H1 (cell line): ENCODE measurements at regions not wholly inside any gene's neighbourhood (a gene's known extent, or its start where the extent isn't known, plus 50 kb on each side); places are given as distances from the start of the nearest gene placed in this dataset.

Experiments
- CTCF ChIA-PET: fragments of 300-600 bp; sonication (Branson Sonifier 250); formaldehyde crosslinking; loops from one replicate; lab custom pipeline; 2021; ENCODE audit not compliant: partially characterized antibody; lab: Charles Lee
- POLR2A ChIA-PET: fragments of 300-600 bp; sonication (Branson Sonifier 250); formaldehyde crosslinking; loops from one replicate; lab custom pipeline; 2021; ENCODE audit warnings: inconsistent platforms; ENCODE audit not compliant: partially characterized antibody; lab: Charles Lee
- DNase-seq, 2 experiments: peaks; one replicate each; pipeline versions ENCODE4 v3.0.0 to v3.0.0-alpha.2; 2010 to 2022; ENCODE audit warnings: low spot score in 2 of 2, low read depth in 1 of 2, mixed read lengths in 1 of 2
- FAIRE-seq: peaks from 2 replicates; lab custom pipeline; 2011; peaks lifted over from hg19 to GRCh38; lab: Jason Lieb, UNC
- H2AFZ ChIP-seq: 2 replicates; pipeline ENCODE4 v1.8.1; 2012; ENCODE audit warnings: low read length, inconsistent platforms
- H2AK5ac ChIP-seq: 2 replicates; pipeline ENCODE4 v1.6.1; 2013; ENCODE audit warnings: low read depth, low read length
- H2BK120ac ChIP-seq: replicated peaks from 2 replicates; pipeline ENCODE3; 2013; ENCODE audit warnings: low read depth, low read length, inconsistent platforms
- H2BK12ac ChIP-seq: 2 replicates; pipeline ENCODE4 v1.6.1; 2013; ENCODE audit warnings: low read depth, low read length
- H2BK15ac ChIP-seq: 2 replicates; pipeline ENCODE4 v1.6.1; 2013; ENCODE audit warnings: low read length
- H2BK20ac ChIP-seq: 2 replicates; pipeline ENCODE4 v1.6.1; 2013; ENCODE audit warnings: low read length
- H2BK5ac ChIP-seq: 2 replicates; pipeline ENCODE4 v1.6.1; 2013; ENCODE audit warnings: low read depth, low read length
- H3K14ac ChIP-seq: 2 replicates; pipeline ENCODE4 v1.6.1; 2013; ENCODE audit warnings: inconsistent platforms; ENCODE audit not compliant: insufficient read length
- H3K18ac ChIP-seq: 2 replicates; pipeline ENCODE4 v1.6.1; 2013; ENCODE audit warnings: low read length; ENCODE audit errors: extremely low read depth
- H3K23ac ChIP-seq: 2 replicates; pipeline ENCODE4 v1.6.1; 2013; ENCODE audit warnings: inconsistent platforms; ENCODE audit not compliant: insufficient read length
- H3K23me2 ChIP-seq: 2 replicates; pipeline ENCODE4 v1.6.1; 2013; ENCODE audit warnings: low read depth, low read length
- H3K27ac ChIP-seq: 2 replicates; pipeline ENCODE4 v1.6.1; 2011; ENCODE audit warnings: low read depth, low read length, inconsistent platforms
- H3K27me3 ChIP-seq, 4 experiments: replicated peaks in 1 of 4; 1 replicate in 1 of 4; 2 replicates in 3 of 4; pipeline versions ENCODE4 v1.6.1 to v1.8.1; 2011 to 2013; ENCODE audit warnings: low read length in 3 of 4, mild to moderate bottlenecking in 3 of 4, inconsistent platforms in 2 of 4, mixed read lengths in 2 of 4, moderate library complexity in 1 of 4; ENCODE audit not compliant: control insufficient read depth in 3 of 4, insufficient read depth in 3 of 4; ENCODE audit errors: extremely low read depth in 1 of 4
- H3K36me3 ChIP-seq, 4 experiments: 2 replicates each; pipeline versions ENCODE4 v1.6.1 to v1.8.1; 2011 to 2013; ENCODE audit warnings: mild to moderate bottlenecking in 4 of 4, low read length in 3 of 4, moderate library complexity in 2 of 4, control low read depth in 1 of 4, inconsistent platforms in 1 of 4; ENCODE audit not compliant: insufficient read depth in 4 of 4, control insufficient read depth in 2 of 4
- H3K4ac ChIP-seq: replicated peaks from 2 replicates; pipeline ENCODE3; 2013; ENCODE audit warnings: low read length, low read depth, mixed read lengths, inconsistent platforms; ENCODE audit not compliant: insufficient read length
- H3K4me1 ChIP-seq, 4 experiments: replicated peaks in 1 of 4; 1 replicate in 1 of 4; 2 replicates in 3 of 4; pipeline versions ENCODE4 v1.6.1 to v1.8.1; 2011 to 2013; ENCODE audit warnings: low read length in 3 of 4, inconsistent platforms in 2 of 4, mixed read lengths in 1 of 4; ENCODE audit not compliant: insufficient read depth in 4 of 4, control insufficient read depth in 3 of 4
- H3K4me2 ChIP-seq, 2 experiments: 2 replicates each; pipeline versions ENCODE4 v1.6.1 to v1.8.1; 2011 to 2013; ENCODE audit warnings: low read depth in 2 of 2, low read length in 2 of 2, control low read depth in 1 of 2, inconsistent platforms in 1 of 2, mild to moderate bottlenecking in 1 of 2; ENCODE audit not compliant: insufficient read depth in 1 of 2
- H3K4me3 ChIP-seq, 4 experiments: fragments of 200-600, 300-600 bp in 1 of 4; sonication (generic), shearing (Covaris generic), sonication (Bioruptor Twin) in 1 of 4; 2 replicates each; pipeline versions ENCODE4 v1.5.1 to v1.8.1; 2011 to 2016; ENCODE audit warnings: low read length in 4 of 4, low read depth in 3 of 4, control low read depth in 2 of 4, inconsistent platforms in 2 of 4, mild to moderate bottlenecking in 2 of 4, mixed read lengths in 1 of 4, moderate library complexity in 1 of 4; ENCODE audit not compliant: insufficient read depth in 2 of 4; ENCODE audit errors: extremely low read depth in 1 of 4
- H3K56ac ChIP-seq: replicated peaks from 2 replicates; pipeline ENCODE3; 2013; ENCODE audit warnings: low read depth, mild to moderate bottlenecking, mixed read lengths, low read length, inconsistent platforms; ENCODE audit not compliant: insufficient read length
- H3K79me1 ChIP-seq: 2 replicates; pipeline ENCODE4 v1.6.1; 2013; ENCODE audit warnings: low read depth, low read length, control low read depth
- H3K79me2 ChIP-seq, 2 experiments: 2 replicates each; pipeline versions ENCODE4 v1.6.1 to v1.8.1; 2012 to 2013; ENCODE audit warnings: low read length in 2 of 2, mild to moderate bottlenecking in 2 of 2, inconsistent platforms in 1 of 2; ENCODE audit not compliant: insufficient read depth in 2 of 2, control insufficient read depth in 1 of 2
- H3K9ac ChIP-seq, 4 experiments: replicated peaks in 1 of 4; 1 replicate in 1 of 4; 2 replicates in 3 of 4; pipeline versions ENCODE4 v1.6.1 to v1.8.1; 2011 to 2013; ENCODE audit warnings: low read depth in 3 of 4, low read length in 3 of 4, control low read depth in 2 of 4, mild to moderate bottlenecking in 2 of 4, moderate library complexity in 2 of 4, inconsistent platforms in 1 of 4; ENCODE audit errors: extremely low read depth in 1 of 4
- H3K9me3 ChIP-seq, 2 experiments: 2 replicates each; pipeline versions ENCODE4 v1.6.1 to v1.8.1; 2012 to 2013; ENCODE audit warnings: mild to moderate bottlenecking in 2 of 2, moderate library complexity in 2 of 2, control low read depth in 1 of 2, inconsistent platforms in 1 of 2, low read depth in 1 of 2, low read length in 1 of 2, mixed read lengths in 1 of 2; ENCODE audit not compliant: insufficient read depth in 2 of 2
- H4K20me1 ChIP-seq, 2 experiments: replicated peaks in 1 of 2; 2 replicates each; pipeline versions ENCODE3 to v1.8.1; 2011 to 2013; ENCODE audit warnings: inconsistent platforms in 2 of 2, low read length in 2 of 2, mild to moderate bottlenecking in 1 of 2; ENCODE audit not compliant: insufficient read depth in 2 of 2, control insufficient read depth in 1 of 2
- H4K5ac ChIP-seq: 2 replicates; pipeline ENCODE4 v1.6.1; 2013; ENCODE audit warnings: low read length, low read depth, mixed read lengths, inconsistent platforms; ENCODE audit not compliant: insufficient read length
- H4K8ac ChIP-seq: 2 replicates; pipeline ENCODE4 v1.8.0; 2013; ENCODE audit warnings: mild to moderate bottlenecking, moderate library complexity, low read length, inconsistent platforms; ENCODE audit not compliant: insufficient read depth; ENCODE audit errors: extremely low read depth
- H4K91ac ChIP-seq: replicated peaks from 2 replicates; pipeline ENCODE3; 2013; ENCODE audit warnings: low read length, mixed read lengths, inconsistent platforms; ENCODE audit not compliant: insufficient read length
- BCL11A ChIP-seq, 2 experiments: IDR thresholded peaks; one replicate each; pipeline ENCODE4 v1.6.1; 2011; ENCODE audit warnings: low read depth in 2 of 2, low read length in 2 of 2, mild to moderate bottlenecking in 2 of 2
- RNF2 ChIP-seq: fragments of 200-900, 300-1000 bp; sonication (generic); IDR thresholded peaks from 2 replicates; pipeline ENCODE4 v1.7.1; 2016; ENCODE audit warnings: borderline replicate concordance, low read depth, mild to moderate bottlenecking, antibody characterized with exemption, low read length; ENCODE audit not compliant: poor library complexity, severe bottlenecking; ENCODE audit errors: missing control alignments
- WGBS, 2 experiments: shearing (Covaris generic) in 1 of 2; methylation state at CpG; one replicate each; pipeline versions ENCODE4 v1.1.6 to v1.1.7; 2013 to 2015; ENCODE audit warnings: low lambda C conversion rate in 2 of 2, mixed read lengths in 2 of 2, inconsistent platforms in 1 of 2, low coverage in 1 of 2, missing lambda C conversion rate in 1 of 2; ENCODE audit not compliant: insufficient replicate concordance in 2 of 2, insufficient coverage in 1 of 2, insufficient read length in 1 of 2; ENCODE audit errors: extremely low coverage in 1 of 2, missing lambda C conversion rate in 1 of 2; 5-methylcytosine and 5-hydroxymethylcytosine counted together

- H4K91ac ChIP-seq = no peak overlapping the region
- H2BK120ac ChIP-seq = no peak overlapping the region
- no peaks in the 10 kb centered on the region for H3K36me3 ChIP-seq
- H3K27ac ChIP-seq = no peak overlapping the region
- H3K23ac ChIP-seq = no peak overlapping the region
- ChIA-PET CTCF (interaction anchor here (0.9 kb wide), 1 partner anchor 9 kb away, joined by 3 read pairs; no protein-coding TSS in a partner anchor), POLR2A (no interaction called here)
- TF ChIP-seq RNF2 = no peak
- no peak for TF ChIP-seq BCL11A (IDR thresholded peaks at IDR 0.05; ENCODE audit: low read depth in 2 of 2, low read length in 2 of 2)
- H3K9ac ChIP-seq = no peak overlapping the region
- no peak overlapping the region for H4K5ac ChIP-seq
- H2BK12ac ChIP-seq = no peak overlapping the region
- no peaks in the 10 kb centered on the region for H4K20me1 ChIP-seq
- H3K56ac ChIP-seq = no peak overlapping the region
- H3K23me2 ChIP-seq = no peaks in the 10 kb centered on the region
- no peaks in the 10 kb centered on the region for H3K27me3 ChIP-seq
- H3K18ac ChIP-seq = no peak overlapping the region
- WGBS, 2 experiments = 64% methylated on average over 2 of the region's 2 CpGs; no CpG with 5 or more reads in 1 of the 2 experiments
- H3K4me3 ChIP-seq = no peak overlapping the region
- no peaks in the 10 kb centered on the region for H3K9me3 ChIP-seq
- no peak overlapping the region for H2BK5ac ChIP-seq
- no peak overlapping the region for H2AK5ac ChIP-seq
- no peaks in the 10 kb centered on the region for H3K4me1 ChIP-seq
- H2BK15ac ChIP-seq = no peak overlapping the region
- no peak overlapping the region for H3K4me2 ChIP-seq
- no peak overlapping the region for H3K14ac ChIP-seq
- no peak overlapping the region for H2AFZ ChIP-seq
- FAIRE-seq (no peak), DNase-seq (no peak)
- H2BK20ac ChIP-seq = no peak overlapping the region
- H4K8ac ChIP-seq = no peak overlapping the region
- H3K79me1 ChIP-seq = no peaks in the 10 kb centered on the region
- no peaks in the 10 kb centered on the region for H3K79me2 ChIP-seq
- H3K4ac ChIP-seq = no peak overlapping the region
These were observed 82.6 kb upstream of the FST start for GRCh38 chr5:53397845-53398244.
